ENCODE measurements at regions not wholly inside any gene's neighbourhood (a gene's known extent, or its start where the extent isn't known, plus 50 kb on each side); places are given as distances from the start of the nearest gene placed in this dataset.
"Not testable (repeated sequence)": the region's sequence is repeated elsewhere in the genome, so short reads cannot be mapped to it uniquely, and the experiment has no call there.

GRCh38 chr2:4679391-4679790, 976.0 kb downstream of the DCDC2C start:
- no peak for DNase-seq (ENCODE audit: low spot score)

GRCh38 chr2:4684921-4685320, 981.5 kb downstream of the DCDC2C start:
- no peak for DNase-seq (ENCODE audit: low spot score)

GRCh38 chr2:4690913-4691312, 987.5 kb downstream of the DCDC2C start:
- DNase-seq (ENCODE audit: low spot score): no peak

GRCh38 chr2:4693266-4693665, 989.9 kb downstream of the DCDC2C start:
- DNase-seq (ENCODE audit: low spot score): no peak

- DNase-seq (ENCODE audit: low spot score): no peak
These were observed 992.0 kb downstream of the DCDC2C start for GRCh38 chr2:4695281-4695861.

- DNase-seq (ENCODE audit: low spot score): peak; percentile 31
These were observed 977.1 kb upstream of the SOX11 start for GRCh38 chr2:4715065-4715464.

- DNase-seq (ENCODE audit: low spot score): no peak
These were observed 973.4 kb upstream of the SOX11 start for GRCh38 chr2:4718777-4719176.

GRCh38 chr2:4725618-4726017, 966.6 kb upstream of the SOX11 start:
- DNase-seq (ENCODE audit: low spot score): no peak

- no peak for DNase-seq (ENCODE audit: low spot score)
These were observed 959.6 kb upstream of the SOX11 start for GRCh38 chr2:4732560-4732959.

- no peak for DNase-seq (ENCODE audit: low spot score)
These were observed 946.9 kb upstream of the SOX11 start for GRCh38 chr2:4745056-4745991.

GRCh38 chr2:4753721-4754120, 938.5 kb upstream of the SOX11 start:
- DNase-seq (ENCODE audit: low spot score): no peak

- peak; percentile 33 for DNase-seq (ENCODE audit: low spot score)
These were observed 929.2 kb upstream of the SOX11 start for GRCh38 chr2:4762951-4763376.

- no peak for DNase-seq (ENCODE audit: low spot score)
These were observed 926.2 kb upstream of the SOX11 start for GRCh38 chr2:4765787-4766530.

GRCh38 chr2:4775668-4776067, 916.5 kb upstream of the SOX11 start:
- no peak for DNase-seq (ENCODE audit: low spot score)

GRCh38 chr2:4780679-4781078, 911.5 kb upstream of the SOX11 start:
- DNase-seq (ENCODE audit: low spot score): no peak

- DNase-seq (ENCODE audit: low spot score): no peak
These were observed 909.5 kb upstream of the SOX11 start for GRCh38 chr2:4782647-4783046.

GRCh38 chr2:4791488-4791887, 900.7 kb upstream of the SOX11 start:
- DNase-seq (ENCODE audit: low spot score): no peak

- no peak for DNase-seq (ENCODE audit: low spot score)
These were observed 900.1 kb upstream of the SOX11 start for GRCh38 chr2:4792126-4792525.

- no peak for DNase-seq (ENCODE audit: low spot score)
These were observed 888.8 kb upstream of the SOX11 start for GRCh38 chr2:4803396-4803795.

GRCh38 chr2:4814137-4814536, 878.0 kb upstream of the SOX11 start:
- DNase-seq (ENCODE audit: low spot score): not testable (repeated sequence)

- DNase-seq (ENCODE audit: low spot score): no peak
These were observed 864.3 kb upstream of the SOX11 start for GRCh38 chr2:4827836-4828235.

- DNase-seq (ENCODE audit: low spot score): no peak
These were observed 863.4 kb upstream of the SOX11 start for GRCh38 chr2:4828682-4829374.
